ENCODE measurements at regions not wholly inside any gene's neighbourhood (a gene's known extent, or its start where the extent isn't known, plus 50 kb on each side); places are given as distances from the start of the nearest gene placed in this dataset.

DNA sequence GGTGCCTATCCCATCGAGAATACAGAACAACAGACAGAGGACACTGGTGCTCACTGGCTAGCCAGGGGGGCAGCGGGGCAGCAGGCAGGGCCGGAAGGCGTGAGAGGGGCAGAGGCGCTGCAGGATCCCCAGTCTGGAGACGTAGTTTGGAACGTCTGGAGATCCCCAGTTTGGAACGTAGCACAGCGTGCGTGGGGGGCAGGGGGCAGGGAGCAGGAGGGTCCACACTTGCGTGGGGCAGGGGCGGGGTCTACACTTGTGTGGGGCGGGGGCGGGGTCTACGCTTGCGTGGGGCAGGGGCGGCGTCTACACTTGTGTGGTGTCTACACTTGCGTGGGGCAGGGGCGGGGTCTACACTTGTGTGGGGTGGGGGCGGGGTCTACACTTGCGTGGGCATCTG lies 107.2 kb downstream of the DACT2 start:
- no peak for DNase-seq

DNA sequence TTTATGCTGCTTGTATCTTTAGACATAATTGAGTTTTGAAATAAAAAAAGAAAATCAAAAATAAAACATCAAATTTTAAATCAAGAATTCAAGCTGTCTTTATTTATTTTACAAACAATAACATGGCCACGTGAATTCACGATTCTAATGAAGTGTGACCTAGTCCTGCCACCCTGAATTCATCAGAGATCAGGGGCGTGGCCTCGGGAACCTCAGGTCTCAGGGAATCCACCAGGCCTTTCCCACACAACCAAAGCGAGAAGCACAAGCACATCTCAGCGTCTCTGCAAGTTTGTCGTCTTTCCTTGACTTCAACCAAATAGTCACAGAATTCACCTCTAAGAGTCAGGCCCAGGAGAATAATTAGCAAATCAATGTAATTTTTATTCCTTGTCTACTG lies 107.9 kb downstream of the DACT2 start:
- DNase-seq = no peak

DNA sequence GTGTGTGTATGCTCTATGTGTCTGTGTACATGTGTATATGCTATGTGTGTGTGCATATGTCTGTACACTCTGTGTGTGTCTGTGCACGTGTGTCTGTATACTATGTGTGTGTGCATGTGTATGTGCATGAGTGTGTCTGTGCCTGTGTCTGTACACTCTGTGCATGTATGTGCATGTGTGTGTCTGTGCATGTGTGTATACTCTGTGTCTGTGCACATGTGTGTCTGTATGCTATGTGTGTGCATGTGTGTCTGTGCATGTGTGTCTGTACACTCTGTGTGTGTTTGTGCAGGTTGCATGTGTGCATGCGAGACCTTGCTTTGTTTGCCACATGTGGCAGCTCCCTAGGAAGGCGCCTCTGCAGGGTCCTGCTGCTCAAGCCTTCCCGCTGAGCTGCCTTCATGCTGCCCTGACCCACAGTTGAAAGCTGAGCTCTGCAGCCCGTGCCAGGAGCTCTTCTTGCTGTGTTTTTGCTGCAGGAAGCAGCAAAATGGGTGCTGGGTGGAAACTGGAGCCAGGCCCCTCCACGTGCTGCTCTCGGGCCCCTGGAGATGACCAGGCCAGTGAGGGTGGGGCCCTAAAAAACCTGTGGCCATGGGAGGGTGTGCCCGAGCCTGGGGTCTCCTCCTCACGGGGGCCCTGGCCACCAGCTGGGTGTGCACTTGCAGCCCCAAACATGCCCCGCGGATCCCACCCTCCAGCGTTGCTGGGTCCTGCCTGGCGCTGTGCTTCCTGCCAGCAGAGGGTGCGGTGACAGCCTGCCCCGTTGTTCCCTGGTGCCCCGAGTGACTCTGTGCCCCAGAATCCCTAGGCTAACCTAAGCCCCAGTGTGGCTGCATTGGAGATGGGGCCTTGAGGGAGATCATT lies 109.1 kb downstream of the DACT2 start:
- DNase-seq = no peak

GRCh38 chr6:168209420-168209819 lies 110.2 kb downstream of the DACT2 start:
- no peak for DNase-seq

GRCh38 chr6:168208854-168209253 lies 110.7 kb downstream of the DACT2 start:
- DNase-seq = no peak

- DNase-seq = no peak
These were observed 111.2 kb downstream of the DACT2 start for GRCh38 chr6:168208402-168208801.

DNA sequence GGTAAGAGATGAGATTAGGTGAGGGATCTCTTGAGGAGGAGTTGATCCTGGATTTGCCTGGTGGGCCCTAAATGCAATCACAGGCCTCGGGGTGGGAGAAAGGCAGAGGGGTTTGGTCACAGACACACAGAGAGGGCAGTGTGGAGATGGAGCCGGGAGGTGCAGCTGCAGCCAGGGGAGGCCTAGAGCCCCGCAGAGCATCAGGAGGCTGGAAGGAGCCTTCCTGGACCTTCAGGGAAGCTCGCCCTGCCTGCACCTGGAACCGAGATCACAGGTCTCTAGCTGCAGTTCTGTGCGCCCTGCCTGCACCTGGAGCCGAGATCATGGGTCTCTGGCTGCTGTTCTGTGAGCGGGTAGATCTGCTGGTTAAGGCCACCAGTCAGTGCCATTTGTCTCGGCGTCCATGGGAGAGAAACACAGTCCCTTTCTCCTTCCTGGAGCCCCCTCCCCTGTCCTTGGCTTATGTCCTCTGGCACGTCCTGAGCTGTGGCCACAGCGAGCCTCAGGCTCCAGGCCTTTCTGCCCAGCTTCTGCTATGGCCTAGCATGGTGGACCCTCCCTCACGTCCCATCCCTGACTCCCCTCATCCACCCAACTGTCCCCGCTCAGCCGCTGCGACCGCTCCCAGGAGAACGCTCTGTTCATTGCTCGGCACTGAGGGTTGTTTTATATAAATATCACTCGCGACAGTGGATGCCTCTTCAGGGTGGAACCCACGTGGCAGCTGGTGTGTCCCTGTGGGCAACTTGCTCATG lies 112.0 kb downstream of the DACT2 start:
- DNase-seq = no peak

DNA sequence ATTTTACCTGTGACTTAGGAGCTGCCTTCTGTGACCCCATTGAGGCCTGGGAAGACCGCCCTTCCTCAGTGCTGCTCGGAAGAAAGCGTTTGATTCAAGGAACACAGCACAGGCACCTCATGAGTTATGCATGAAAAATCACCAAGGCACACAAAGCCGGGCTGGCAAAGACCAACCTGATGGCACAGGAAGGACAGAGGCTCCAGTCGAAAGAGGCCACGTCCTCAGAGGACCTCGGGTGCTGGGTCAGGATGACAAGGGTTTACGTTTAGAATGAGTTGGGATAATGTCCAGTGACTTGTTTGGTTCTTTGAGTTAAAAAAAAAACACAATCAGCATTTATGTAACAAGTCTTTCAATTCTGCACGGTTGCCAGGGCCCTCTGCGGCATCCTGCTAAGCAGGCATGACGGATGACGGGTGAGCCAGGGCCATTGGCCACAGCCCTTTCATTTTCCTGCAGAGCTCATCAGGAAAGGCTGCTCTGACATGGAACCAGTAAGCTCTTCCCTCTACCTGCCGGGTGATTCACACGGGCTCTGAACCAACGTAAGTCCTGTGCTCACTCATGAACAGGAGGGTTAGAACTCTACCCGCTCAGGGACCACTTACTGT lies 112.8 kb downstream of the DACT2 start:
- DNase-seq = no peak

- DNase-seq = no peak
These were observed 113.4 kb downstream of the DACT2 start for GRCh38 chr6:168206186-168206585.

GRCh38 chr6:168201799-168202198 lies 117.8 kb downstream of the DACT2 start:
- DNase-seq = no peak

- DNase-seq = no peak
These were observed 118.2 kb downstream of the DACT2 start for GRCh38 chr6:168201383-168201782.

- no peak for DNase-seq
These were observed 118.9 kb downstream of the DACT2 start for GRCh38 chr6:168200571-168201134.

- DNase-seq = no peak
These were observed 119.5 kb upstream of the FRMD1 start for GRCh38 chr6:168198302-168199180.

DNA sequence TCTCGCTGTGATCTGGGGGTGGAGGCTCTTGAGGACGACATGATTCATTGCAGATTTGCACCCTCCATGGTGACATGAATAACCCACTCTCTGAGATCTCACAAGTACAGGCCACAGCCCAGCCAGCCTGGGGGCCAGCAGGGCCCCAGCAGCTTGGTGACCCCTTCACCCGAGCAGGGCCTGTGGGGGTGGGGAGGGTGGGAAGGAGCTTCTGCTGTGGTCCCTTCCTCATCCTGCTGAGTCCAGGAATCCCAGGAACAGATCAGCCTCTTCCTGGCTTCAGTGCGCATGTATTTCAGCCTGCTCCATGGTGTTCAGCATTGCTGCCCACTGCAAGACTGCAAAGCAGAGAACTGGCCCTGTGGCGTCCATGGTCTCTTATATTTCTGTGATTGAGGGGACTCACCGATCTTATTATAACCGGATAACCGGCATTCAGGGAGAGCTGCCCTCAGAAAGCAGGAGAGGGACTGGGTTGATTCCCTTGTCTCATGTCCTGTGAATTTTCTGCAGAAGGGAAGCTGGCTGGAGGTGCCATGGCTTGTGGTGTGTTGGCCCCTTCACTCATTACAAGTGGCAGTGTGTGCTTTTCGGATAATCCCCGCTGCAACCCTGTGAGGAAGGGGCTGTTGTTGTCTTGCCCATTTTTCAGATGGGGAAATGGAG lies 118.8 kb upstream of the FRMD1 start:
- no peak for DNase-seq

- no peak for DNase-seq
These were observed 118.0 kb upstream of the FRMD1 start for GRCh38 chr6:168196881-168197635.

DNA sequence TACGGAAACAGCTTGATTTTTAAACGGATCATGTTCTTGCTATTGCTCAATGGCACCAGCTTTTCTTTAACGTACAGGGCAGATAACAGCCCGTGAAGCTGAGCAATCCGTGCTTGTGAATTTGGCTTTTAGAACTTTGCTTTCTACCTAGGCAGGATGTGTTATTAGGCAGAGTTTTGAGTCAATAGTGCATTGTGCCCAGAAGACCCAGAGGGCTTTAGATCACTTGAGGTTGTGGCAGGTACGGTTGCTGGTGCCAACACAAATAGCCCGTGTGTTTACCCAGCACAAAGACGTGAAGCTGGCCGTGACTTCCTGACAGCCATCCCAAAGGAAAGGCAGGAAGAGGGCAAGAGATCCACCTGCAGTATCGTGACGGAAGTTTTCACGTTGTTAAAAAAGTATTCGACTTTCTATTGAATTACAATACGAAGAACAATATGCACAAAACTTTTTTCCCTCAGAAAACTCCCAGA lies 117.4 kb upstream of the FRMD1 start:
- DNase-seq = no peak

- no peak for DNase-seq
These were observed 116.7 kb upstream of the FRMD1 start for GRCh38 chr6:168195712-168196111.

DNA sequence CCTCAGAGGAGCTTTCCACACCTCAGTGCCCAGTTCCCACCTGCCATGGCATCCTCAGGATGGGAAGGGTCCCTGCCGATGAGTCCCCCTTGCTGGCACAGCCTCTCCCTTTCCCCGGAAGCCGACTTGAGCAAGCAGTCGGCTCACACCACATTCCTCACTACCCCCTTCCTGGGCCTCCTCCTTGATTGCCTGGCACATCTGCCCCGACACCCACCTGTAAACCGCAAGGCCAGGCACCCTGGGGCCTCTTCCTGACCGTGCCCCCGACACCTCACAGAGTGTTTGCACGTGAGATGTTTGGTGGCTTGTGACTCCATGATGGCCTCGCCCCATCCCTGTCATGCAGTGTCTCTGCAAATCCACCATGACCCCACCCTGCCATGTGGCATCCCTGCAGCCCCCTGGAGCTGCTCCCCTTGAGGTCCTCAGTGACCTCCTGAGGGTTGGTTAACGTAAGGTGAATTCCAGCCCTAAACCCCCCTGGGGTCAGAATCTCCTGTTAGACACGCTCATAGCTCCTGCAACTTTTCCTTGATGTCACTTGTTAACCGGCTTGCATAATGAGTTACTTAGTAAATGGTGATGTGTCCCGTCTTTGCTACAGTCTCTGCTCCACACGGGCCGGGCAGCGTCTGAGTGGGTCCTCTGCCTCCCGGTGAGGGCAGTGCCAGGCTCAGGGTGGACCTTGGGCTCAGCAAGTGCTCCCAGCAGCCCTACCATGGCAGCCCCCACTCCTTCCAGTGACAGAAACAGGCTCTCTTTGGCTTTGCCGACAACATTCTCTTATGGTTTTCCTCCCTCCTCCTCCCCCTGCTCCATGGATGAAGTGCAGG lies 115.9 kb upstream of the FRMD1 start:
- no peak for DNase-seq

All from muscle of back (tissue), 3 donors.